Neural cell (in vitro differentiated cells): ENCODE measurements at regions not wholly inside any gene's neighbourhood (a gene's known extent, or its start where the extent isn't known, plus 50 kb on each side); places are given as distances from the start of the nearest gene placed in this dataset.

Source experiments
- H2AFZ ChIP-seq: fragments of 200-600, 300-800 bp; sonication (generic), shearing (Covaris generic); 2 replicates; pipeline ENCODE4 v1.6.0; 2014; ENCODE audit warnings: low read depth, mild to moderate bottlenecking, antibody characterized with exemption, low read length, moderate library complexity
- H3F3A ChIP-seq: fragments of 200-600 bp; shearing (Covaris generic); 2 replicates; pipeline ENCODE4 v1.6.1; 2016; ENCODE audit warnings: mild to moderate bottlenecking, moderate library complexity, mixed read lengths, antibody characterized with exemption, low read length; ENCODE audit not compliant: insufficient read depth, poor library complexity, severe bottlenecking
- H3K27ac ChIP-seq: fragments of 200-600, 300-800 bp; sonication (generic), shearing (Covaris generic); 2 replicates; pipeline ENCODE4 v1.5.1; 2014; ENCODE audit warnings: mild to moderate bottlenecking, low read length, moderate library complexity
- H3K27me3 ChIP-seq: fragments of 300-800, 200-600 bp; sonication (generic), shearing (Covaris generic); 2 replicates; pipeline ENCODE4 v1.6.0; 2014; ENCODE audit warnings: mild to moderate bottlenecking, low read depth, low read length, moderate library complexity; ENCODE audit not compliant: insufficient read depth
- H3K36me3 ChIP-seq: fragments of 300-800, 200-600 bp; sonication (generic), shearing (Covaris generic); 2 replicates; pipeline ENCODE4 v1.5.1; 2014; ENCODE audit warnings: mild to moderate bottlenecking, antibody characterized with exemption, low read length, moderate library complexity; ENCODE audit not compliant: insufficient read depth
- H3K4me2 ChIP-seq: fragments of 300-800, 200-600 bp; sonication (generic), shearing (Covaris generic); 2 replicates; pipeline ENCODE4 v1.6.0; 2014; ENCODE audit warnings: mild to moderate bottlenecking, low read length
- H3K4me3 ChIP-seq: fragments of 300-800, 200-600 bp; sonication (generic), shearing (Covaris generic); 2 replicates; pipeline ENCODE4 v1.5.1; 2014; ENCODE audit warnings: mild to moderate bottlenecking, low read length, moderate library complexity
- H3K79me2 ChIP-seq: fragments of 200-600 bp; shearing (Covaris generic); replicated peaks from 2 replicates; pipeline ENCODE4 v1.6.0; 2014; ENCODE audit warnings: mild to moderate bottlenecking, low read length, moderate library complexity; ENCODE audit not compliant: insufficient read depth
- H3K9ac ChIP-seq: fragments of 300-800, 200-600 bp; sonication (generic), shearing (Covaris generic); 2 replicates; pipeline ENCODE4 v1.6.1; 2016; ENCODE audit warnings: mild to moderate bottlenecking, low read length, mixed read lengths
- H3K9me2 ChIP-seq: fragments of 200-600 bp; shearing (Covaris generic); 2 replicates; pipeline ENCODE4 v1.6.1; 2016; ENCODE audit warnings: mild to moderate bottlenecking, low read length, mixed read lengths; ENCODE audit not compliant: insufficient read depth
- H3K9me3 ChIP-seq: fragments of 200-600, 300-800 bp; sonication (generic), shearing (Covaris generic); 2 replicates; pipeline ENCODE4 v1.6.1; 2016; ENCODE audit warnings: mild to moderate bottlenecking, mixed run types, low read length, moderate library complexity, mixed read lengths
- H4K20me1 ChIP-seq: fragments of 200-600 bp; shearing (Covaris generic); 2 replicates; pipeline ENCODE4 v1.6.1; 2016; ENCODE audit warnings: mild to moderate bottlenecking, mixed run types; ENCODE audit not compliant: insufficient read depth
- CTCF ChIP-seq: fragments of 450-650 bp; IDR thresholded peaks from 2 replicates; pipeline ENCODE4 v1.5.1; 2014; ENCODE audit warnings: antibody characterized with exemption, mild to moderate bottlenecking, moderate library complexity; ENCODE audit not compliant: poor library complexity, severe bottlenecking
- EP300 ChIP-seq: fragments of 450-650 bp; conservative IDR thresholded peaks from 2 replicates; pipeline ENCODE4 v1.6.1; 2014; ENCODE audit warnings: antibody characterized with exemption, mild to moderate bottlenecking, moderate library complexity; ENCODE audit not compliant: poor library complexity, severe bottlenecking
- EZH2 ChIP-seq: fragments of 200-600, 300-800 bp; shearing (Covaris generic), sonication (generic); IDR thresholded peaks from 2 replicates; pipeline ENCODE4 v1.6.1; 2014; ENCODE audit warnings: antibody characterized with exemption, low read length, borderline replicate concordance, mild to moderate bottlenecking; ENCODE audit not compliant: insufficient read depth, poor library complexity, severe bottlenecking
- MXI1 ChIP-seq: fragments of 450-650 bp; conservative IDR thresholded peaks from 2 replicates; pipeline ENCODE4 v1.6.1; 2014; ENCODE audit warnings: antibody characterized with exemption, mild to moderate bottlenecking; ENCODE audit not compliant: poor library complexity, severe bottlenecking
- POLR2AphosphoS5 ChIP-seq: IDR thresholded peaks from 2 replicates; pipeline ENCODE4 v1.6.1; 2012
- RAD21 ChIP-seq: fragments of 450-650 bp; conservative IDR thresholded peaks from 2 replicates; pipeline ENCODE4 v1.6.1; 2014; ENCODE audit warnings: antibody characterized with exemption, mild to moderate bottlenecking, moderate library complexity
- SMC3 ChIP-seq: fragments of 450-650 bp; conservative IDR thresholded peaks from 2 replicates; pipeline ENCODE4 v1.6.1; 2014; ENCODE audit warnings: antibody characterized with exemption, mild to moderate bottlenecking, moderate library complexity; ENCODE audit not compliant: poor library complexity
- TAF1 ChIP-seq: IDR thresholded peaks from 2 replicates; pipeline ENCODE4 v1.6.1; 2012; ENCODE audit warnings: low read depth
- TF ChIP-seq, protein P1 (sequence below): IDR thresholded peaks from 2 replicates; pipeline ENCODE4 v1.6.1; 2012; ENCODE audit warnings: borderline replicate concordance

DNA sequence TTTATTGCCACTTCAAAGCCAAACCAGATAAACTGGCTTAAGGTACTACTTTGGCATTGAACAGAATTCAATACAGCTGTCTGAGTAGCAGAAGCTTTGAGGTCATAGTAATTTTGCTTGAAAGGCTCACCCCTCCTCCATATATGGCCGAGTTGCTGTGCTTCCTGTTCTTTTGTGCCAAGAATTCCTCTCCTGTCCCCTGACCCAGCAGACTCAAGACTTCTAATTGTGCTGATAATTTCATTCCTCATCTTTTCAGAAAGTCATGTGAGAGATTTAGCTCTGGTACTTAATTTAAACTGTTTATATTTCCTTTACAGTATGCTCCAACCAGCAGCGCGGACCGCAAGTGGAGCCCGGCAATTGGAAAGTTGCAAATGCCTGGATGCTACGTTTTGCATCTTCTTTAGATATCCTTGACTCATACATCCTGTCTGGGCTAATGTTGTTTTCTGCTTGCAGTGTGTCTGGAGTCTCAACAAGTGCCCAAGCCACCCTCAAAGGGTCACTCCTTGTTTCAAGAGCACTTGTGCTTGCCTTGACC is 373.4 kb downstream of the PDGFC start:
- Histone ChIP-seq H3K79me2 (no peaks in the 10 kb centered on the region), H3K27me3 (no peaks in the 10 kb centered on the region), H3K9me3 (no peaks in the 10 kb centered on the region), H3K36me3 (no peaks in the 10 kb centered on the region), H3K4me3 (no peak overlapping the region), H3K9me2 (no peaks in the 10 kb centered on the region), H3K4me2 (no peak overlapping the region), H3F3A (no peaks in the 10 kb centered on the region), H3K9ac (no peak overlapping the region), H4K20me1 (no peaks in the 10 kb centered on the region), H2AFZ (no peak overlapping the region), H3K27ac (no peak overlapping the region)
- TF ChIP-seq SMC3 (no peak), EZH2 (no peak), TAF1 (no peak), CTCF (no peak), MXI1 (no peak), POLR2AphosphoS5 (no peak), EP300 (no peak), RAD21 (no peak)
- TF ChIP-seq, protein P1, sequence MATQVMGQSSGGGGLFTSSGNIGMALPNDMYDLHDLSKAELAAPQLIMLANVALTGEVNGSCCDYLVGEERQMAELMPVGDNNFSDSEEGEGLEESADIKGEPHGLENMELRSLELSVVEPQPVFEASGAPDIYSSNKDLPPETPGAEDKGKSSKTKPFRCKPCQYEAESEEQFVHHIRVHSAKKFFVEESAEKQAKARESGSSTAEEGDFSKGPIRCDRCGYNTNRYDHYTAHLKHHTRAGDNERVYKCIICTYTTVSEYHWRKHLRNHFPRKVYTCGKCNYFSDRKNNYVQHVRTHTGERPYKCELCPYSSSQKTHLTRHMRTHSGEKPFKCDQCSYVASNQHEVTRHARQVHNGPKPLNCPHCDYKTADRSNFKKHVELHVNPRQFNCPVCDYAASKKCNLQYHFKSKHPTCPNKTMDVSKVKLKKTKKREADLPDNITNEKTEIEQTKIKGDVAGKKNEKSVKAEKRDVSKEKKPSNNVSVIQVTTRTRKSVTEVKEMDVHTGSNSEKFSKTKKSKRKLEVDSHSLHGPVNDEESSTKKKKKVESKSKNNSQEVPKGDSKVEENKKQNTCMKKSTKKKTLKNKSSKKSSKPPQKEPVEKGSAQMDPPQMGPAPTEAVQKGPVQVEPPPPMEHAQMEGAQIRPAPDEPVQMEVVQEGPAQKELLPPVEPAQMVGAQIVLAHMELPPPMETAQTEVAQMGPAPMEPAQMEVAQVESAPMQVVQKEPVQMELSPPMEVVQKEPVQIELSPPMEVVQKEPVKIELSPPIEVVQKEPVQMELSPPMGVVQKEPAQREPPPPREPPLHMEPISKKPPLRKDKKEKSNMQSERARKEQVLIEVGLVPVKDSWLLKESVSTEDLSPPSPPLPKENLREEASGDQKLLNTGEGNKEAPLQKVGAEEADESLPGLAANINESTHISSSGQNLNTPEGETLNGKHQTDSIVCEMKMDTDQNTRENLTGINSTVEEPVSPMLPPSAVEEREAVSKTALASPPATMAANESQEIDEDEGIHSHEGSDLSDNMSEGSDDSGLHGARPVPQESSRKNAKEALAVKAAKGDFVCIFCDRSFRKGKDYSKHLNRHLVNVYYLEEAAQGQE, result no peak

- TF ChIP-seq RAD21, result no peak
- TF ChIP-seq SMC3, result no peak
- TF ChIP-seq CTCF, result no peak
- no peak for TF ChIP-seq EP300
- TF ChIP-seq, protein P1, result no peak
- no peak for TF ChIP-seq MXI1
- TF ChIP-seq POLR2AphosphoS5, result no peak
- TF ChIP-seq TAF1, result no peak
- no peak for TF ChIP-seq EZH2
- H3K79me2 ChIP-seq, result no peaks in the 10 kb centered on the region
- no peak overlapping the region for H3K4me2 ChIP-seq
- H3K9ac ChIP-seq, result no peak overlapping the region
- H3F3A ChIP-seq, result no peaks in the 10 kb centered on the region
- H3K27me3 ChIP-seq, result no peaks in the 10 kb centered on the region
- H4K20me1 ChIP-seq, result no peaks in the 10 kb centered on the region
- H3K4me3 ChIP-seq, result no peak overlapping the region
- no peak overlapping the region for H2AFZ ChIP-seq
- no peak overlapping the region for H3K27ac ChIP-seq
- H3K36me3 ChIP-seq, result no peaks in the 10 kb centered on the region
- H3K9me2 ChIP-seq, result no peaks in the 10 kb centered on the region
- H3K9me3 ChIP-seq, result no peaks in the 10 kb centered on the region
Observed at GRCh38 chr4:156596706-156597329, 374.8 kb downstream of the PDGFC start.
